Right ventricle myocardium inferior (tissue), 1 donor: ENCODE measurements at regions not wholly inside any gene's neighbourhood (a gene's known extent, or its start where the extent isn't known, plus 50 kb on each side); places are given as distances from the start of the nearest gene placed in this dataset.
A peak's percentile ranks its signal among the peaks of the same experiment; 100 is the strongest.

Source experiments
- ATAC-seq: fragments of 200-7000 bp; cut with Tn5 transposase; one replicate; pipeline ENCODE4 v1.9.1; 2020; ENCODE audit warnings: mild to moderate bottlenecking, moderate library complexity
- DNase-seq: peaks from one replicate; pipeline ENCODE4 v3.0.0; 2021; ENCODE audit errors: missing footprints
- intact Hi-C: fragments of 100-400 bp; cut with DNase I; formaldehyde crosslinking; loops from one replicate; pipeline ENCODE4 v1.11.0; 2022
- donor health status: DM: no; HTN: yes; CAD: no; lungs with severe emphysema.

DNA sequence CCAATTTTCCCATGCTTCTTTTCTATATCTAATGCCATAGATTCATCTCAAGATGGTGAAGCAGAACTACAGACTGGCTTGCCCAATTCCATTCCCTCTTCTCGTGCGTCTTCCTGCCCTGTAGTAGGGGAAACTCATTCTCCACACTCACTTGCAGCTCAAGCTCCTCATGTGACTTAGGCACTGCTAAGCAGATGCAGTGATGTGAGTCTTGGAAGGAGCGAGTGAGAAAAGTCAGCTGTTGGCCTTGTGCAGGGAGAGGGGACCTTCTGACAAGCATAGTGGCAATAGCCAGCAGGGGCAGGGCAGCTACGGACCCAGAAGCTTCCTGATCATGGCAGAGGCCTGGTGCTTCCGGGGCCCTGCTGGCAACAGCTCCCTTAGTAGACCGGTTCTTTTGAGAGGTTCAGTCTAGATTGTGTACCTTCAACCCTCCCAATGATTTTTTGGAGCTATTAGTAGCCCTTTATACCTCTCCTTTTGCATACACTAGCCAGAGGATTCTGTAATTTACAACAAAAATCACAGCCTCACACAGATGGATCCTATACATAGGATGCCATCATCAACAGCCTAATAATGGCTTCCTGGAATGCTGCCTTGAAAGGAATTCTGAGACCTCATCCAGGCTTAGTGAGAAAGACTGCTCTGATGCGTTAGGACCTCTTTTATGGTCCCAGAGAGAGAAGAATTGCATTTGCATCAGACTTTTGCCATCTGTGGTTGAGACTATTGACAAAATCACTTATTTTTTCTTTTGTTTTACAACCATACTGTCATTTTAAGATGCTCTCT, 121.5 kb upstream of the RIPOR2 start:
- ATAC-seq (no peak), DNase-seq (no peak)
- intact Hi-C loops, result no loop called here

DNA sequence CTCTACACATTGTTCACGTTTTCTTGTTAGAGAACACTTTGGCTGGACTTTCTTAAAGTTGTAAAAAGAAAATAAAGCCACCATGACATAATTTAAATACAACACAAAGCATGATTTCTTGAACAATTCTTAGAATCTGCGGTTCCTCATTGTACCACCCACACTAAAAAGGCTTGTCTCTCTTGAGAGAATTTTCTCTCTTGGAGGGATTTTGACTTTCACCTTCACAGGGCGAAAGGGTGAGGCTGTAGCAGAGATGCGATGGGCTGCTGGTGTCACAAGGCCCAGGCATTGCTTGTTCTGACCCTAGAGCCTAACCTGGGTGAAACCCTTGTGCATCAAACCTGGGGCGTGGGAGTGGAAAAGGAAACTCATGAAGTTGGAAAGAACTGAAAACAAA, 122.7 kb upstream of the RIPOR2 start:
- no peak for ATAC-seq
- intact Hi-C loops, result no loop called here
- DNase-seq, result no peak

DNA sequence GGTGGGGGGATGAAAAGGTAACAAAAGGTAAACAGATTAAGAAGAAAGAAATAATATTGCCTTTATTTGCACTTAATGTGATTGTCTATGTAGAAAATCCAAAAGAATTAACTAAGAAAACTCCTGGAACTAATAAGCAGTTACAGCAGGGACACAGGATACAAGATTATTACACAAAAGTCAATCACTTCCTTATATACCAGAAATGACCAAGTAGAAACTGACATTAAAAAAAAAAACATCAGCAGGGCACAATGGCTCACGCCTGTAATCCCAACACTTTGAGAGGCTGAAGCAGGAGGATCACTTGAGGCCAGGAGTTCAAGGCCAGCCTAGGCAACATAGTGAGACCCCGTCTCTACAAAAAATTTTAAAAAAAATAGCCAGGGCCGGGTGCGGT, 123.2 kb upstream of the RIPOR2 start:
- DNase-seq (no peak), ATAC-seq (no peak)
- intact Hi-C loops, result no loop called here

DNA sequence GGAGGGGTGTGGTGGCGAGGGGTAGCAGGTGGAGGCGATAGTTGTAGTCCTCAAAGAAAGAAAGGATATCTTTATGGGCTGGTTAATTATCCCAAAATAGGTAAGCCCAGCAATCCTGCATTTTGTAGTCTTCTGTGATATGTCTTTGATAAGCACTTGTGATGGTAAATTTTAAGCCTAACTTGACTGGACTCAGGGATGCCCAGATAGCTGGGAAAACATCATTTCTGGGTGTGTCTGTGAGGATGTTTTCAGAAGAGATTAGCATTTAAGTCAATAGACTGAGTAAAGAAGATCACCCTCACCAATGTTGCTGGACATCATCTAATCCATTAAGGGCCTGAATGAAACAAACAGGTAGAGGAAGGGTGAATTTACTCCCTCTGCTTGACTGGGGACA, 124.8 kb upstream of the RIPOR2 start:
- intact Hi-C loops, result no loop called here
- no peak for DNase-seq
- ATAC-seq, result no peak

DNA sequence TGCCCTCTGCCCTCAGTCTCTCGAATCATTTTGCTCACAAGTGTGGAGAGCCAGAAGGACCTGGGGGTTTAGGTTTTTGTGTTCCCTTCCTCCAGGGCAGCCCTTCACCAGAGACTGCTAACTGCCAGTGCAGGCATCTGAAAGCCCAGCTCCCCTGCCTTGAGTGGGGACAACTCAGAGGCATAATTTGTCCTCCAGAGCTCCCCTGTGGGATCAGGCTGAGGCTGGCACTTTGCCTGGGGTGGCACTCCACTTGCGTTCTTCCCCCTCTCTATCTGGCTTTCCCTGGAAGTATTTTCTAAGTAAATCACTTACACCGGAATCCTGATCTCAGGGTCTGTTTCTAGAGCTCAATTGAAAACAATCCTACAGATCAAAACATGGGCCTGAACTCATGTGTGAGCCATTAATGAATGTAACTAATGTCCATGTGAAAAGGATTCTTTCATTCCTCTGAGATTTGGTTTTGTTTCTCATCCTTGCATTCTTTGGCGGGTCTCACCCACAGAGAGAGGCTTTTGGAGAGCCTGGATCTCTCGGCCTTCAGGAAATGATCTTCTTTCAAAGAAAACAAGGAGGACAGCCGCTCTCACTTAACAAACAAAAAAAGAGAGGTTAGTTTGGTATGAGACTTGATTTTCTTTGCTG, 125.7 kb upstream of the RIPOR2 start:
- ATAC-seq (no peak), DNase-seq (no peak)
- intact Hi-C loops, result no loop called here

DNA sequence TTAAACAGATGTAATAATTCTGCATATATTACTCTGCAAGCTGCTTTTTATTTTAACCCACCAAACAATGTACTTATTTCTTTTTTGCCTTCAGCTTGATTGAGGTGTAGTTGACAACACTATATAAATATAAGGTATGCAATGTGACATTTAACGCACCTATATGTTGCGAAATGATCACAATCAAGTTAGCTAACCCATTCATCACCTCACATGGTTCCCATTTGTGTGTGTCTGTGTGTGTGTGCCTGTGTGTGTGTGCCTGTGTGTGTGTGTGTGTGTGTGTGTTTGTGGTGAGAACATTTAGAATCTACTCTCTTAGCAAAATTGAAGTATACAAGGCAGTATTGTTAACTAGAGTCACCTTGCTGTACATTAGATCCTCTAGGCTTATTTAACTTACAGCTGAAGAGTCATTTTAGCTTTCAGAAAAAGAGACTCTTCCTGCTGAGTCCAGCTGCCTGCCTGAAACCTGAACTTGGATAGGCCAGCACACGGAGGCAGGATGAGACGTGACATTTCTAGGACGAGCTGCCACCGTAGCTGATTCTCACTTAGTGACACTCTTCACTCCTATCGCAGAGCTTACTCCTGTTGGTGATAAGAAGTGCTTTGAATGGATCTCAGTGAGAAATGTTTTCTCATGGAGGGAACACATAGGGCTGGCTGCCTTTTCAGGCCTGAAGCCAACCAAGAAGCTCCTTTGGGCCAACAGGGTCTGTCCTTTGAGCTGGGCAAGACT, 126.5 kb upstream of the RIPOR2 start:
- ATAC-seq (peak; percentile 64), DNase-seq (no peak)
- intact Hi-C loops, result no loop called here

DNA sequence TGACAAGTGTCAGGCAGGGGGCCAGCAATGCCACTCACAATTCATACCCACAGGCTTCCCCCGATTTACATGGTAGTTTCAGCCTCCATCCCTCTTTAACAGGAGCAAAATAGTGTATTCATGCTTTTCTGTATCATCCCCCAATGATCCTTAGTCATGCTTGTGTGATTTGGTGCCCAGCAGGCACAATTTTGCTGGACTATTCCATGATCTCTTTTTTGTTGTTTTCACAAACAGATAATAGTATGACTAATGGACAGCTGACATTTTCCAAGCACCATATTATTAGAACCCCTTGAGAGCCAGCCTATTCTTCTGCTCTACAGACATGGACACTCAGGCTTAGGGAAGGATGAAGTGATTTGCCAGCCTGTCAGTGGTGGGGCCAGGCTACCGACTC, 128.2 kb upstream of the RIPOR2 start:
- intact Hi-C loops, result no loop called here
- DNase-seq, result no peak
- no peak for ATAC-seq

DNA sequence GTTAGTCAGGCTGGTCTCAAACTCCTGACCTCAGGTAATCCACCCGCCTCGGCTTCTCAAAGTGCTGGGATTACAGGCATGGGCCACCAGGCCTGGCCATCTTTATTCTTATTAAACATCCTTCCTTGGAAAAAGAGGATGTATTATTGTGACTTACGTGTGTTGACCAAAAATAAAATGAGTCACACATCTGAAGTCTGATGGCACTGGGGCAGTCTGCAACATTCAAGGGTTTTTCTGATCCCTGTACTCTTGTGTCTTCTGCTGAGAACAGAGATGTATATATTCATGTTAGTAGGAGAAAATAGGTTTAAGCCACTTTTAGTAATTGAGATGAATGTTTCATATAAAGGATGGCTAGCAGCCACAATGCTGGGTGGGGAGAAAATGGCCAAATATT, 129.9 kb upstream of the RIPOR2 start:
- intact Hi-C loops, result no loop called here
- no peak for ATAC-seq

DNA sequence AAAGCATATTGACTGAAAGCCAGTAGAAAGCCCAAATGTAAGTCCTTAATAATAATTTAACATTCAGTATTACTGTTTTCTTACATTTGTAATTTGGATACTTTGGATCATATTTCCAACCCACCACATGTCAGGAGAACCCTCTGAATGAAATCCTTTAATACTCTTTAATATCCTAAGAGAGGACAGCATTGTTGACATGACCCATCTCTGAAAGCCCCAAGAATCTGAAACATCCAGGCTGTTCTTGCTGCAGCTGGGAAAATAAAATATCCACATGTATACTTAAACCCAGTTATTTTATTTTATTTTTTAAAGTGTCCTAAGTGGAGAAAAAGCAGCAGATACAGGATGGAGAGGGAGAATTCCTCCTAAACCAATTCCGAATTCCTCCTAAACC, 130.8 kb upstream of the RIPOR2 start:
- intact Hi-C loops, result no loop called here
- ATAC-seq (no peak), DNase-seq (no peak)

More for the DNA sequence above, 129.9 kb upstream of the RIPOR2 start:
- DNase-seq, result no peak

DNA sequence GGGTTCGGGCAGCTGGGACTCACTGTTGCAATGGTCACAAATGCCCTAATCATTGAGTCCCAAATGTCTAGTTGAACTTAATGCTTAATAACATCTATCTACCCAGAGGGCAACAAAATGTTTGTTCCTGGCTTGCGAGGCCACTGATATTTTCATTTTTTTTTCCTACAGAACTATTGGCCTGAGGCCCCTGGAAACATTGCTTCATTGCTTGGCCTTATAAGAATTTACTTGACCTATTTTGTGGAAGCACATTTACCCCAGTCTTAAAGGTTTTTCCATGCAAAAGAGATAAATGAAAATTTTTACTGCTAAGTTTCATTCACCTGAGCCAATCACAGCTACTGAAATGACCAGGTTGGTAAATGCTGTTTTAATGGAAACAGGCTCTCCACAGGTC, 133.1 kb upstream of the RIPOR2 start:
- DNase-seq (no peak), ATAC-seq (no peak)
- intact Hi-C loops, result no loop called here

DNA sequence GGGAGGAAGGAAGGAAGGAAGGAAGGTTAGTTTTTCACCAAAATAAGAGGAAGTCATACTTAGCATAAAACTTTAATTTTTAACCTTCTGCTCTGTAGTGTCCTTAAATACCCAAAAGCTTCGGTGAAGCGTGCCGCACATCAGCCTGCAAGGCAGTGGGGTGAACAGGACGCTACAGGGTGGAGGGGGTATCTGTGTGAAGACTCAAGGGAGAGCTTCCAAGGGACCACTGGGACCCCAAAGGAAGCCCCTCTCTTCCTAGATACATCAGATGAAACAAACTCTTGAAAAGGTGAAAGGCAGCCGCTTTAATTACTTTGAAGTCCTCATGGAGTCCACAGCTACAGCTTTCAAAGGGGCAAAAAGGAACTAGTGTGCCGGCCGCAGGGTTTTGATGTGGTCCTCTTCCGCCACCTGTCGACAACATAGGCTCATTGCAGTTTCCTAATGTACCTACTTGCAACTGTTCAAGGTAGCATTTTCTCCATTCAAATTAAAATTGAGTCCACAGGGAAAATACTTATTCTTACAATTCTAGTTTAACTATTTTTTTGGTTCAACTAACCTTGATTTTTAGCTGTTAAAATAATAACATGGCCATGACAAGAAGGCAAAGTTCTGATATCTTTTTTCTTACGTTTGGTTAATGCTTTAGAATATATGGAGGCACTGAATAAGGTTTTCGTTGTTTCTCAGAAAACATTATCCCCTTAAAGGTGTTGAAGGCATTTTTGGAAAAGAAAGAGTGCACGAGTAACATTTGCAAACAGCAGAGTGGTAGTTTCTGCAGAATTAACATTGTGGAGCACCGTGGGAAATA, 135.0 kb upstream of the RIPOR2 start:
- intact Hi-C loops, result loop anchor here (1.0 to 5.0 kb wide), 3 partner anchors 78 to 488 kb away; no protein-coding TSS in a partner anchor
- peak; percentile 68 for ATAC-seq
- peak; percentile 76 for DNase-seq

DNA sequence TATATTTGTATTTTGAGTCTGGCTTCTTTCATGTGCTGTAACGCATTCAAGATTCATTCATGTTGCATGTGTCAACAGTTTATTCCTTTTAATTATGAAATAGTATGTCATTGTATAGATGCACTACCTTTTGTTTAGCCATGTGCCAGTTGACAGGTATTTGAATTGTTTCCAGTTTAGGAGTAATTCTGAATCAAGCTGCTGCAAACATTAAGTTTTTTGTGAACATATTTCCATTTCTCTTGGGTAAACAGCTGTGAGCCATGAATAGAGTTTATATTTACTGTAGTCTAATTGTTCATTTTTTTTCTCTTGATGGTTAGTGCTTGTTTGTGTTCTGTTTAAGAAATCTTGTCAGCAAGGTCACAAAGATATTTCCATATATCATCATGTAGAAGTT, 142.4 kb upstream of the RIPOR2 start:
- DNase-seq, result no peak
- no peak for ATAC-seq
- intact Hi-C loops, result no loop called here

DNA sequence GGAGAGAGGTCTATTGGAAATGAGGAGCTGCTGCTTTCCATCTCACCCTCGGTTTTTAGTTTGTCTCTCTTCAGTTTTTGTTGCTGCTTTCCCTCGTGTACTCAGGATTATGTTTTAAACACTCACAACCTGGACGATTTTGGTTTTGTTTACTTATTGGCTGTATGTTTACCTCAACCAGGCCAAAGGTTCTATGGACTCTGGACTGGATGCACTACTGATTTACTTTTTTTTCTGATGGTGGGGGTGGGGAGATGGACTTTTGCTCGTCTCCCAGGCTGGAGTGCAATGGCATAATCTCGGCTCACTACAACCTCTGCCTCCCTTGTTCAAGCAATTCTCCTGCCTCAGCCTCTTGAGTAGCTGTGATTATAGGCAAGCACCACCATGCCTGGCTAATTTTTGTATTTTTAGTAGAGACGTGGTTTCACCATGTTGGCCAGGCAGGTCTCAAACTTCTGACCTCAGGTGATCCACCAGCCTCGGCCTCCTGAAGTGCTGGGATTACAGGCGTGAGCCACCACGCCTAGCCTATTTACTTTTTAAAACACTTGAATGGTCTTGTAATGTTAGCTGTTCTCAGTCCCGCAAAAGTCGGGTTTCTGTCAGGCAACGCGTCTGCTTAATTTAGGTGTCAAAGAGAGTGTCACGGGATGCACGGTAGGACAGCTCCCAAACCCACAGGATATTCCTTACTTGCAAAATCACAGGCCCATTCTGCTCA, 148.2 kb upstream of the RIPOR2 start:
- intact Hi-C loops, result no loop called here
- ATAC-seq, result no peak
- no peak for DNase-seq

DNA sequence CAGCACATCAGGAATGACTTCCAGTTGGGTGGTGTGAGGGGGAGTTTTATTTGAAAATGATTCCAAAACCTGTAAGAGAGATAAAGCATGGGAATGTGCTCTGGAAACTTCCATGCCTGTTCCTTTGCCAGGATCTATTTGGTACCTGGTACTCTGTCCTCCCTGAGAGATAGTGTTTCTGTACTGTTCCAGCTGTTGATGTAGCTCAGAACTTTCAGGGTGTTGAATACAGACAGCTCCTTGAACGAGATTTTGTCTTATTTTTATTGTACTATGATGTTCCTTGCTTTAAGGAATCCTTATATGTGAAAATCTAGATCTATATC, 148.7 kb upstream of the RIPOR2 start:
- intact Hi-C loops, result no loop called here

DNA sequence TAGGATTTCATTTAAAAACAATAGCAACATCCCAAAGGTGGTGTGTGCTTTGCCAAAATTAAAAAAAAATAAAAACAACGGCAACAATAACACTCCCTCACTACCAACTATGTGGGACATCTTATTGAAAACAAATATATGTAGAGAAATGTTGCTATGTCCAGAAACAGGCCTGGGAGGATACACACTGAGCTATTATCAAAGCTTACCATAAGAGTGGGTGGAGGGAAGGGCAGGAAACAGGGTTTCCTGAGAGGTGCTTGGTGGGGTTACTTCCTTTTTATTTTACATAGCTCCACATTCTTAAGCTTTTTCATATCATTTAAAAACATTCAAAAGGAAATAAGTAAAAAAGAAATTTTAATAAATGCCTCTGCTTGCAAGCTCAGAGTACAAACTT, 150.0 kb upstream of the RIPOR2 start:
- intact Hi-C loops, result loop anchor here (5.0 kb wide), 1 partner anchor 52 kb away; no protein-coding TSS in a partner anchor
- DNase-seq (no peak), ATAC-seq (no peak)

More for the DNA sequence above, 148.7 kb upstream of the RIPOR2 start:
- DNase-seq (no peak), ATAC-seq (no peak)

DNA sequence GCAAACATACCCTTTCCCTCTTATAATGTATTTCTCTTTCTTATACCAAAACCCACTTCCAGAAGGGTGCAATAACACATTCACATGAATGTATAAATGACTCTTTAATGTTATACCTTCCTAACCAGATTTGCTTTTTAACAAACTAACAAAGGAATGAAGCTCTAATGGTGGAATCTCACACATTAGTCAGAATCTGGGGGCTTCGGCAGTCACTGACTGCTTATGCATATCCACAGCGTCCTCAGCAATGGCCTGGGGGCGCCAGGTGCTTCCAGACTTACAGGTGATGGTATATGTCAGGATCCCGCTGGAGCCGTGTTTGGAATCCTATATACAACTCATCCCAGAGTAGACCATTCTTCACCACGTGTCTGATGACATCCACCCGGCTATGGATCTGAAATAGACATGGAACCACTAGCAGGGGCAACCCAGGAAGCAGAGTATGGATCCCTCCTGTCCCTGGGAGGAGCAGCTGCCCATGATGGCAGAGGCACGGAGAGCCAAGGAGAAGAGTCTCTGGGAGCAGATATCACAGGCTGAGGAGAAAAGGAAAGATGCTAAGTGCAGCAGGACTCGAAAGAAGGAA, 150.8 kb upstream of the RIPOR2 start:
- ATAC-seq (no peak), DNase-seq (no peak)
- intact Hi-C loops, result loop anchor here (1.0 to 5.0 kb wide), 2 partner anchors 51 to 93 kb away; no protein-coding TSS in a partner anchor

DNA sequence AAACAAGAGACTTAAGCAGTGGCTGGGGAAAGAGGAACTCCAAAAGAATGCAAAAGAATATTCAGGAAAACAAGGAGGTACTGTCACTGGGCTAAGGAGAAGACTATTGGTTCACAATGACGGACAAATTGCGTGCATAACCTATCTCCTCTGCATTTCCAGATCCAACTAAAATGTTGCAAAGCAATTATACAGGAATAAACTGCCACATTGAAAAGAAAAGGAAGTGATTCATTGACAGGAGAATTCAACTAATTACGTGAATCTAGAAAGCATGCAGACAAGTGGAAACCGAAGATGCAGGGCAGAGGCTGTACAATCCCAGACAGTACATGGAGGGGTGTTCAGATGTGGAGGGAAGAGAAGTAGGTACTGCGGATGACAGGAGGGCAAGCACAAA, 152.8 kb upstream of the RIPOR2 start:
- DNase-seq (no peak), ATAC-seq (no peak)
- intact Hi-C loops, result loop anchor here (5.0 kb wide), 1 partner anchor 49 kb away; no protein-coding TSS in a partner anchor

DNA sequence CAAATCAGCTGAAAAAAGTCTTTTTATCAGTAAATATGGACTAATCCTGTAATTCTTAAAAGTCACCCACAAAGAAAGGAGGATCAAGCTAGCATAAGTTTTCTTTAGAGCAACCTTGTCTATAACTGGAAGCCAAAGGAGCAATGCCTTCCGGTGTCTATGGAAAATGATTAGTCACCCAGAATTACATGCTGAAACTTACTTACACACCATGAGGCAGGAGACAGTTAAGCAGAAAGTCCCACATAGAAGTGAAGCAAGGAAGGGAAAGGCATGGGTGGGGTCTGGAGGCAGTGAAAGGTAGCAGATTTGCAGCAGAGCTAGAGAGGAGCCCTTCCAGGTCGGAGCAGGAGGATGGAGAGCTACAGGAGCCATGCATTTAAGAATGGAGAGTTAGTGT, 153.7 kb upstream of the RIPOR2 start:
- ATAC-seq (no peak), DNase-seq (no peak)
- intact Hi-C loops, result loop anchor here (5.0 kb wide), 1 partner anchor 48 kb away; no protein-coding TSS in a partner anchor
